ENCODE measurements at regions not wholly inside any gene's neighbourhood (a gene's known extent, or its start where the extent isn't known, plus 50 kb on each side); places are given as distances from the start of the nearest gene placed in this dataset.

DNA sequence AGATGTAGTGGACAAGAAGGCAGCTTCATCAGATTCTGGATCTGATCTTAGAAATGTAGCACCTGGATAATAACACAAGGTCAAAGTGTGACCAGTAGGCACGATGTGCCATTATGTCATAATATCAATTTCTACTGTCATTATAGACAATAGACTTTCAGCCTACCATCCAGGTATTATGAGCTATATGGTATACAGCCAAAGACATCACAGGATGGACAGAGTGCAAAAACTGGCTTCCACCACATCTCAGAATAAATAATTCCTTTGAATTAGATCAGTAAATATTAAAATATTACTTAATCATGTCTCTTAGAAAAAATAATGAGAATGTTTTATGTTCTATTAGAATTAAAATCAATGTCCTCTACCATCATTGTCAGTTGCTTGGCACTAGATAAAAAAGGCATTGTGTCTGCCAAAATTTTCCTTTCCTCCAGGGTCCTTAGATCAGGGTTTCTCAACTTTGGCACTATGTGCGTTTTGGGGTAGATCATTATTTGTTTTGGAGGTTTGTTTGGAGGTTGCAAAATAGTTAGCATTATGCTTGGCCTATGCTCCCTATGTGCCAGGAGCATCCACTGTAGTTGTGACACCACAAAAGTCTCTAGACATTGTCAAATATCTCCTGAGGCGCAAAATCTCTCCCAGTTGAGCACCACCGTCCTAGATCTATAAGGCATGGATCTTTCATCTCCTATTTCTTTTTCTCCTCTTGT is 86.7 kb upstream of the NRIP1 start:
- no peak for DNase-seq (ENCODE audit: low read depth, low spot score)

DNA sequence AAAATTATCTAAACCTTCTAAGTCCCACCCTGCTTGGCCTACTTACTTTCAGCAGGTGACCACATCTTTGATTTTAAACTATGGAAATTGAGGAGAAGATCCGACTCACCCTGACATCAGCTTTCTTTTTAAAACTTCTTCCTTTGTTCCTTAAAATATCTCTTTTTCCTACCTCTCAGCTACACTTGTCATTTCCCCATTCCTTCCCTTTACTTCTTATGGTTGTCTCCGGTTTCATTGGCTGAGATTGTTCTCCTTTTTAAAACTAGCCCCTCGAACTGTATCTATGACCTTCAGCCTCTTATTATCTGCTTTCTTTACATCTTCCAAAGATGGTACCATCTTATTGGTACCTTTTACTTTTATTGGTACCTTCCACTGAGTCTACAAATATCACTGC is 87.8 kb upstream of the NRIP1 start:
- no peak for DNase-seq (ENCODE audit: low read depth, low spot score)

DNA sequence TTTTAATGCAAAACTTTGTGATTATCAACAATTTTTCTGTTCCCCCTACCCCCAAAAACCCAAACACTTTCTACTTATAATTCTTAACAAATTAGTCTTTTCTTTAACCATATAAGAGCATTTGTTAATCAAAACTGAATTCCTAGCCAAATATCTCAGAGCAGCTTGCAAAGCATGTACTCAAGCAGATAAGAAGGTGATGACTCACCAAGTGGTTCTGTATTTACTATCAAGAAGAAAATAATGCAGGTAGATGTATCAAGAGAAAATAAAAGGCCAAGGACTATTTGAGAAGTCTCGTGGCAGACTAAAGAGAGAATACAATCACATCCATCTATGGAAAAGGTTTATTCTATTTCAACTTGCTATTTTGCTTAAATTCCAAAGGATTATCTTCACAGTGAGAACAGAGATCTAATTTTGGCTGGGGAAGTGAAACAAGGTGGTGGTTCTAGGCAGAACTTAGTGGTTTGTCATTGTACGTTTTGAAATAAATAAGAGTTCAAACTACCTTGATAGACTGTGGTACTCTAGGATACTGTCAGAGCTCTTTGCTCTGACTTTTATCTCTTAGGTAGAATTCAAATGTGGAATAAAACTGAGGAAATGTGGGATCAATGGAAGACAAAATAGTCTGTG is 94.7 kb upstream of the NRIP1 start:
- DNase-seq (ENCODE audit: low read depth, low spot score) = no peak

DNA sequence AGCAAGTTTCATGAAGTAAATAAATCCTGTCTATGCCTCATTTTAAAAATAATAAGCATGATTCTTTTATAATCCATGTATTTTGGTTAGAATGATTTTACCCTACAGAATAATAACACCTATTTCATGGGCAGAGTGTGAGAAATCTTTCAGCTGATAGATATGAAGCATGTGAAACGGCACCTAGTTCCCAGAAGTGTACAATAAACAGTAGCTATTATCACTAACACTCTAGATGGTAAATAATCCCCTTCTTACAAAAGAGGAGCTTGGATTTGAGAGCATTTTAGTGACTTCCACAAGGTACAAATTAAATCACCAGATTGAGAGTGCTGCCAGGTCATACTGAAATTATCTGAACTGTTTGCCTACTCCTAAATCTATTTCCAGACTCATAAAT is 95.3 kb upstream of the NRIP1 start:
- no peak for DNase-seq (ENCODE audit: low read depth, low spot score)

DNA sequence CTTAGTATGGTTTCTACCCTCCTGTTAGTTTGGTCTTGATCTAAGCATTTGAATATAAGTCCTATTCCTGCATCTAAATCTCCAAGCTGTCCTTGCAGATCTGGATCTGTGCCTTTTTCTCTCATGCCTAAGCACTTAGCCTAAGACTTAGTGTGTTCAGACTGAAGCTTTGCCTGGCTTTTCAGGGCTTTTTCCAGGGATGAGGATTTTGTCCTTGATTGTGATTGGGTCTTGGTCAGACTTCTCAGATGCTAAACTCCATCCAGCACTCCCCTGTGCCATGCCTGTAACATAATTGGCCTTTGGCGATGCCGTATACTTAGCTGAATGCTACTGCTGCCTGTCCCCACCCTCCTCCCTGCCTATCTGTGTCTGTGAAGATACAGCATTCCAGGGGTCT is 98.1 kb upstream of the NRIP1 start:
- DNase-seq (ENCODE audit: low read depth, low spot score) = no peak

DNA sequence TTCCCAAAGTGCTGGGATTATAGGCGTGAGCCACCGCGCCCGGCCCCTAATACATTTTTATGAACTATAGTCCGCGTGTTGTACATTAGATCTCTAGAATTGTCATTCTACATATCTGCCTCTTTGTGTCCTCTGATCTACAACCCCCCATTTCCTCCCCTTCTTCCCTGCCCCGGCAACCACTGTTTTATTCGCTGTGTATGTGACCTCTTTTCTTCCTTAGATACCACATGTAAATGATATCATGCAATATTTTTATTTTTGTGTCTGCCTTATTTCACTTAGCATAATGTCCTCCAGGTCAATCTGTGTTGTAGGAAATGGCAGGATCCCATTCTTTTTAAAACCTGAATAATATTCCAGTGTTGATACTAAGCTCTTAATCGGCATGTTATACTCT is 99.5 kb upstream of the NRIP1 start:
- DNase-seq (ENCODE audit: low read depth, low spot score) = no peak

DNA sequence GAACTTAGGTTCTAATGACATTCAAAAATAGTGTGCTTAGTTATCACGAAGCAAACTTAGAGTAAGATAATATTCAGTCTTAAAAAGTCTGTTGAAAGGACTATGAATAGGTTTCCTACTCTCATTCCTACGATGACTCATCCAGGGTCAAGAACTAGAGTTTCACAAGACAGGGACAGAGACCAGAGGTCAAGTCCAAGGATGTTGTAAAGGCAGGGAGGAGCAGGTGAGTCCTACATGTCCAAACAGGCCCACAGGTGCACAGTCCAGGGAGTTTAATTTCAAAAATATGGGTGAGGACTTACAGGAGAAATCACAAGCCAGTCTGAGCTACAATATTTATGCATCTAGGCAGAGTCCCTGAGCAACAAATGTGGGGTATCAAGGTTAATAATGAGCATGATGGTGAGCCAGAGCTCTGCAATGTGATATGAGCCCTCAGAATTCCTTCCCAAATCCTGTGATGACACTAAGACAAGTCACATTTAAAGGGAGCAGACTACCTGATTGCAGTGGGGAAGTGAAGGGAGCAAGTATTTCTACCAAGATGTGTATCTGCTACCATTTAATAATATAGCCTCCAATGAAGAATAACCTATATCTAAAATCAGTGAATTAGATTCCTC is 100.0 kb upstream of the NRIP1 start:
- DNase-seq (ENCODE audit: low read depth, low spot score) = no peak

DNA sequence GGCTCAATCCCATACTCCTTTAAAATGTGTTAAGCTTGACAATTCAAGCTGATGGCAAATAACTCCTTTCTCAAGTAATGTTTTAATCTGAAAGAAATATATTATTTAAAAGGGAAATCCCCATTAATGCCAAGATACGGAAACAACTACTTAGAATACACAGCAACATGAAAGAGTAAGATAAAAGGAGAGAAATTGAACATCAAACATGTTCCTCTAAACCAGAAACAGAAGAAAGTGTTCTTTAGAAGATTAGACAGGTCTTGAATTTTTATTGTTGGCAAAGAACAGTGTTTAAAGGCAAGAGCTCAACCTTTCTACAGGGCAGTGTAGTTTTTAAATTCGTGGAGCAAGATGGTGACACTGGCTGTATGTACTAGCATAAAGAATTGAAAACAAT is 105.8 kb upstream of the NRIP1 start:
- no peak for DNase-seq (ENCODE audit: low read depth, low spot score)

DNA sequence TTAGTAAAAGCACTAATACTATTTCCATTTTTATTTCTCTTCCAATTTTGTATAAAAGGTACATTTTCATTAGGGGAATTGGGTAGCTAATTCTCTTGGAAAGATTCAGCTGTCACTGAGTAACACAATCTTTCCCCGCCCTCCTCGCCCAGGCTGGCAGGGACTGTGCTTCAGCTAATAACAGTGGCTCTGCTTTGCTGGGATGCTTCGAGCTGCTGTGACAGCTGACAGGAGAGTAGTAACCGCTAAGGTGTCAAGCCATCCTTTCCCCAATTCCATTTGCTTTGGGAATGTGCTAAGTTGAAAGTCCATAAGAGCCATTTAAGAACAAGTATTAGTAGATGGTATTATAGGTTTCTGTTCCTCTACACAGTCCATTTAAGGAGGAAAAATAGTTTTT is 106.7 kb upstream of the NRIP1 start:
- no peak for DNase-seq (ENCODE audit: low read depth, low spot score)

DNA sequence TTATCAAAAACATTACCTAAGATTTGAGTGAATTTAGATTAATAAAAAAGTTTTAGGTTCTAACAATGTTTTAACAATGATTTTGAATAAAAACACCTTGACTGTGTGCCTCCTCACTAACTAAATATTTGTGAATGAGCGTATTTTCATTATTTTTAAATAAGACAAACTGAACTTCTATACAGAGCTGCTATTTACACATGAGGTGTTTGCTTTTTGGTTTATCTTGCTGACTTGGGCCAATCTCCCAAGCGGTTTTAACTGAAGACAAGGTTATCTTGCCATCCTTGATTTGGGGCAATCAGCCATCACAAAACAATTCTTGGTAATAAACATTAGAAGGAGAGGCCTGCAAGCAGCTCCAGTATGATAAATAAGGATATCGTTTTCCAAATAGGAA is 108.2 kb upstream of the NRIP1 start:
- no peak for DNase-seq (ENCODE audit: low read depth, low spot score)

DNA sequence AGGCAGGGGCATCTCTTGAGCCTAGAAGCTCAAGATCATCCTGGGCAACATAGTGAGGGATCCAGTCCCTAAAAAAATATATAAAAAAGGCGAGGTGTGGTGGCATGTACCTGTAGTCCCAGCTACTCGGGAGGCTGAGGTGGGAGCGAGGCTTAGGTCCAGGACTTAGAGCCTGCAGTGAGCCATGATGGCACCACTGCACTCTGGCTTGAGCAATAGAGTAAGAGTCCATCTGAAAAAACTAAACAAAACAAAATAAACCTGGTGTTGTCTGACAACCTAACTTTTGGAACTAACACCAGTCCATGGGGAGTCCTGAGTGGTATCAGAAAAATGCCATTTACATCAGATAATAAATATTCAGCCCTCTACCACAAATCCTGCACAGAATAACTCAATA is 110.1 kb upstream of the NRIP1 start:
- no peak for DNase-seq (ENCODE audit: low read depth, low spot score)

DNA sequence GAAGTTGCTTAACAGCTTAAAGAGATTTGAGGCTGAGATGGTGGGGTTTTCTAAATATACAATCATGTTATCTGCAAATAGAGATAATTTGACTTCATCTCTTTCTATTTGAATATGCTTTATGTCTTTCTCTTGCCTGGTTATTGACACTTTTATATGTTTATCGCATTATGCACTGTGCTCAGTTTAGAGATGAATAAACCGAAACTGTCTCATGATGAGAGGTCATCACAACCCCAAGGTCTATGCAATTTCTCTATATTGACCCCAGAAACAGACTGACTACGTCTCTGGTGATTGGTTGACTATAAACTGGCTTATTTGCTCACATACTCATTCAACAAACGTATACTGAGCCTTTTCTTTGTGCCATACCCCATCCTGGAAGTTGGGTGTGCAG is 117.9 kb upstream of the NRIP1 start:
- no peak for DNase-seq (ENCODE audit: low read depth, low spot score)

DNA sequence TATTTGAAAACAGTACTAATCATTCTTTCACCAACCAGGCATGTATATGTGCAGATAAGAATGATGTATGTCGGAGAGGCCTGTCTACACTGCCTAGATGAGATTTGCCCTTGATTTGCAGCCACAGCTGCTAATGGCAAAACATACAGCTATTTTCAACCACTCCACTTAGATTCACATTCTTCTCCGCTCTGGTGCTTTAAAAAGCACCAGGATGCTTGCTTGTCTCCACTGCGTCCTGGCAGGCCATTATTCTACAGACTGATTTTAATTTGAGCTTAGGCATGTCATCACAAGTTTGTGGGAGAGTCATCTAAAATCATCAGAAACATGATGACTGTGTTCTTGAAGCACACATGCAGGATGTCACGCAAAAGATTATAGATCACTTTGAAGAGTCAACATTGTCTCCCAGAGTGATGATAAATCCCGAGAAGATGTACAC is 119.0 kb upstream of the NRIP1 start:
- DNase-seq (ENCODE audit: low read depth, low spot score) = no peak

DNA sequence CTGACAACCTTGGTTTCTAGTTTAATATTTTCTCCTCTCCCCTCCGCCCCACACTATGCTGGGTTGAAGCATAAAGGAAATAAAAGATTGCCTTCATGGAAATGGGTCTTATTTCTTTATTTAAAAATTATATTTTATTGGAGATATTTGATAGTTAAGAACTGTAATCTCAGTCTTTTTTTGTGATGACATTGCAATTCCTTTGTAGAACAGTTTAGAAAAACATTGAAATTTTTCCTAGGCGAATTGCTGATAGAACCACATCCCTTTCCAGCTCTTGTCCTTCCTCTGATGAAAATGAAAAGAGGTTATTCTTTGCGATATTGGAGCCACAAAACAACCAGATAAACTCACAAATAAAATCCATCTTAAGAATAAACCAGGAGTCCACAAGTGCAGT is 125.6 kb upstream of the NRIP1 start:
- no peak for DNase-seq (ENCODE audit: low read depth, low spot score)

DNA sequence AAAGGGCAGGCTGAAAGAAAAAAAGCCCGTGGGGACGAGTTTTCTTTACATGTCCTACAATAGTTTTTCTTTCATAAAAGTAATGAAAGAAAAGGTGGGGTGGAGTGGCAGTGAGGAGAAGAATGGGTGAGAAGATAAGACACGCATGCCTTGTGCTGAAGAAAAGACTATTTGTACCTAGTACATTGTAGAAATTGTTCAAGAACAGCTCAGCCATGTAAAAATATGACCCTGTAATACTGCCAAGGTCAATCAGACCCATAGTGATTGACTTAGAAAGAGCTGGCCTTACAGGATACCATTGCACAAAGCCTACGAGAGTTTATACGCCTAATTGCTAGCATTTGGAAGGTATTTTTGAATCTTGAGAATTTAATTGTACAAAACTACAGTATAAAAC is 126.0 kb upstream of the NRIP1 start:
- no peak for DNase-seq (ENCODE audit: low read depth, low spot score)

DNA sequence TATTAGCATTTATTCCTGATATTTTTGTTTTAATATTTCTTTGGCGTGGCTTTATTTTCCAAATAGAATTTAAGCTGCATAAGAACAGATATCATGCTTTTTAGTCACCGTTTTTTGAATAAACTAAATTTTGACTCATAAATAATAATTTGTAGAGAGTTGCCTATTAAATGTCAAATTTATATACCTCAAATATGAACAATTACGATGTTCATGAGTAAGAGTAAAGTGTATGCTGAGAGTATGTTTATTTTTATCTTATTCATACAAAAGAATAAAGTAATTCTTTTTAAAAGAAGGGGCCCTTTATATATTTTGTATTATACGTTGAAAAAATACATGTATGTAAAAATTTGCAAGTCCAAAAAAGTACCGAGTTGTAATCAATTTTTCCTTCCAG is 126.5 kb upstream of the NRIP1 start:
- no peak for DNase-seq (ENCODE audit: low read depth, low spot score)

DNA sequence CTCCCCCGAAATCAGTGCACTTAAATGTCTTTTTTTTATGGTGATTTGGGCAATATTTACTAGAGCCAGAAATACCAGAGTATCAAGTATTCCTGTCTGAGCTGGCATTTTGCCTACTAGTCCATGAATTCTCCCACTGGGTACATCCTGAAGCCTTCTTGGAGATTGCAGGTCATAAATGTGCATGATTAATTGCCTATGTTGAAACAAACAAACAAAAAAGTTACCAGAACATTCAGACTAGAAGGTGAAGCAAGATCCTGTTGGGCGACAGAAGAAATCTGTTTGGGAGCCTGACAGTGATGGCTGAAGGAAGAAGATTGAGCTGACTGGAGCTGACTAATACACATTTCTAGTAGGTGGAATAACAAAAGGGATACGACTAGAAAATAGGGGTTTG is 127.4 kb upstream of the NRIP1 start:
- no peak for DNase-seq (ENCODE audit: low read depth, low spot score)

DNA sequence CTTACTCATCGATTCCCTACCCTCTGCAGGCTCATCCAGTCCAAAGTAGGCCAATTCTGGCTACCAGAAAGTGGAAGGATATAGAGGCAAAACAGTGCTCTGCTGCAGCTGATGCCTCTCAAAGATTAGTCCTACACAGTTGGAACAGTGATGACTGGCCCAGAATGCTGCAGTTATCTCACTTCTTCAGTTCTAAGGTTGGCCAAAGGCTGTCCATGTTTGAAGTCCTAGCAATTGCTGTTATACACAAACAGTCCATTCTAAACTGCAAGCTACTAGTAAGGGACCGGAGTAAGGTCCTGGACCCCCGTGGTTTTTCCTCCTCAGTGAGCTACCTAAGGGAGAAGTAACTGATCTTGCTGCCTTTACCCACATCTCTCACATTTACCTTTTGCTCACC is 129.1 kb upstream of the NRIP1 start:
- DNase-seq (ENCODE audit: low read depth, low spot score) = no peak

DNA sequence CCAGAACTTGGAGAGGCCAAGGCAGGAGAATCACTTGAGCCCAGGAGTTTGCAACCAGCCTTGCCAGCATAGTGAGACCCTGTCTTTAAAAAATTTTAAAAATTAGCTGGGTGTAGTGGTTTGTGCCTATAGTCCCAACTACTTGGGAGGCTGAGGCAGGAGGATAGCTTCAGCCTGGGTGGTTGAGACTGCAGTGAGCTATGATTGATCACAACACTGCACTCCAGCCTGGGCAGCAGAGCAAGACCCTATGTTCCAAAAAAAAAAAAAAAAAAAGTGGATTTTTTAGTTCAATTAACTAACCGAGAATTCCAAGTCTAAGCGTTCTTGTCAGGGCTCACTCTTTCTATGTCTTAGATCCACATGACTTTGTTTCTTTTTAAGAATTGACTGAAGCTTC is 130.3 kb upstream of the NRIP1 start:
- no peak for DNase-seq (ENCODE audit: low read depth, low spot score)

DNA sequence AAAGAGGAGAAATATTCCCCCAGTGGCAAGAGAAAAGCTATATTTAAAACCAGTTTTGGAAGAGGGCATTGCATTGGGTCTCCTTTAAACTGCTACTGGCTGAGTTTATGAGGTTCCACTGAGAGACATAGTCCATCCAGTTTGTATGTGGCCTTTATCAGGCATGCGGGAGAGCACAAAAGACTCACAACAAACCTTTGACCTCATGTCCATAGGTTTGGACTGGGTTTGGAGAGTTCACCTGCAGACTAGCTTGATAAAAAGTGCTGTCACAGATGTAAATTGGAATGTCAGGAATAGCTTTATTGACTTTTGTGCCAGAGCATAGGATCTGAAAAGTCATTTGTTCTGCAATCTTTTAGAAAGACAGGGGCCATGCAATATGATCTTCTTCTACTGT is 131.0 kb upstream of the NRIP1 start:
- DNase-seq (ENCODE audit: low read depth, low spot score) = no peak

DNA sequence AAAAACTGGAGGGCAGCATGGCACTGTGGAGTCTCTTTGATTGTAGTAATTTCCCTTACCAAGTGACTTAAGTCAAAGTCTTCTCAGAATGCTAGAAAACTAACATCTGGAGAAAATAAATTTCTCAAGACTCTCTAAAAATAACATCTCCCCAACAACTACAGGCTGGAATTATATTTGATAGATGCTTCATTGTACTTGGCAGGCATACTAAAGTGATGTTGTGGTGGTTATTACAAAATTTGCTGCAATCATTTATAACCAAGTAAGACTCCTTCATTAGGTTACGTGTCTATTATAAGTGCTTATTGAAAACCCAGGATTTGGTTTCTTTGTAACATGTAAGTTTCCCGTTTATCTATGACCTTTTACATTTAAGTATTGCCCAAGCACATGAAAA is 132.9 kb upstream of the NRIP1 start:
- DNase-seq (ENCODE audit: low read depth, low spot score) = no peak

DNA sequence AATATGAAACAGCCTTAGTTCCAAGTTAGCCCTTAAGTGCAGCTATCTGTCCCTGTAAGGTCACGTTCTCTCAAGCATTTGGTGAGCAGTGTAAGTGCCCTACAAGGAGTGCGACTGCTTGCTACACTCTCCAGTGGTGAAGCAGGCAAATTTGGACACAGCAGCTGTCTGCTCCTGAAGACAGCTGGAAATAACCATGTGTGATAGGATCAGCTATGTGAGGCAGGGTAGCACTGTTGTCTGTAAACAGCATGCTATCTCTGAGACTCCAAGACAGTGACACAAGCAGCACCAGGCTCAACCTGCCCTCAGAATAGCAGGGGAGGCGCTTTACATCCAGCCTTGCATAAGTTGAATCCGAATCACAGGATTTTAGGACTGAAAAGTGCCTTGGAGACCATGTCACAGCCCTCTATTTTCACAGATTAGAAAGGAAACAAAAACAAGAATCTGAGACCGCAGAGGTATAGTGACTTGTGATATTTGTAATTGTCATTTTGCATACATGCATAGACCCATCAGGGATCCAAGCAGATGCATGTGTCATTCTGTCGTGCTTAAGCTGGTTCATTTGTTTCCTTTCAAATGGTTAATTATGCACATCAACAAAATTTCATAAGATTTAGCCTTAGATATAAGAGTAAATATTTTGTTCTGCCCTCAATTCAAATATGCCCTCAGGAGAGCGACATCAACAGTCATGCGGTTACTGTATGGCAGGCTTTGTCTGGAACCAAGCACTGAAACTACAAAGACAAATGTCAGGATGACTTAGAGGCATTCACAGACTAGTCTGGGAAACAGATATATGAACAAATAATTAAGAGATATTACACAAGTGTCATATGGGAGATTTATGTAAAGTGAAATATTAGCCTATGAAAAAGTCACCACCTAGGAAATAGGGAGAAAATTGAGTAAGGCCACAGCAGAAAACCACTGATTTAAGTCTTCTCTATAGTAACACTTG is 134.9 kb upstream of the NRIP1 start:
- no peak for DNase-seq (ENCODE audit: low read depth, low spot score)
